ENCODE measurements at regions not wholly inside any gene's neighbourhood (a gene's known extent, or its start where the extent isn't known, plus 50 kb on each side); places are given as distances from the start of the nearest gene placed in this dataset.

DNA sequence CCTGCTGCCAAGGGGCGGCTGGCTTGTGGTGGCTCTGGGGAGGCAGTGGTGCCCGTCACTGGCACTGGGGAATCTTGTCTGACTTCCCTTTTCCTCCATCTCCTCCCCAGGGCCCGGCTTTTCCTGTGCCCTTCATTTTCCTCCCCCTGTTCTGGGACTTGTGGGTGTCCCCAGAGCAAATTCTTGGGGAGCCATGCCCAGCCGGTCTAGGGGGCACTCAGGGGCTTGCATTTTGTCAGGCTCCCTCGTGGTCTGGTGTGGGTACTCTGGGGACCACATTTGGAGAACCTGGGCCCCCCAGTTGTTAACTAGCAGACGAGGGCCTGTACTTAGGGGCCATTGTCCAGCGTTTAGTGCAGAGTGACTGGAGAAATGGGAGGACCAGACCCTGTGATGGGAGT, 105.2 kb upstream of the IER5L start:
- H3K36me3 ChIP-seq (ENCODE audit: low read depth) = no peaks in the 10 kb centered on the region
- H3K27ac ChIP-seq (ENCODE audit: poor library complexity, severe bottlenecking) = no peak overlapping the region
- DNase-seq (ENCODE audit: low spot score) (no peak), ATAC-seq (ENCODE audit: low read depth) (no peak)
- TF ChIP-seq, protein P1, sequence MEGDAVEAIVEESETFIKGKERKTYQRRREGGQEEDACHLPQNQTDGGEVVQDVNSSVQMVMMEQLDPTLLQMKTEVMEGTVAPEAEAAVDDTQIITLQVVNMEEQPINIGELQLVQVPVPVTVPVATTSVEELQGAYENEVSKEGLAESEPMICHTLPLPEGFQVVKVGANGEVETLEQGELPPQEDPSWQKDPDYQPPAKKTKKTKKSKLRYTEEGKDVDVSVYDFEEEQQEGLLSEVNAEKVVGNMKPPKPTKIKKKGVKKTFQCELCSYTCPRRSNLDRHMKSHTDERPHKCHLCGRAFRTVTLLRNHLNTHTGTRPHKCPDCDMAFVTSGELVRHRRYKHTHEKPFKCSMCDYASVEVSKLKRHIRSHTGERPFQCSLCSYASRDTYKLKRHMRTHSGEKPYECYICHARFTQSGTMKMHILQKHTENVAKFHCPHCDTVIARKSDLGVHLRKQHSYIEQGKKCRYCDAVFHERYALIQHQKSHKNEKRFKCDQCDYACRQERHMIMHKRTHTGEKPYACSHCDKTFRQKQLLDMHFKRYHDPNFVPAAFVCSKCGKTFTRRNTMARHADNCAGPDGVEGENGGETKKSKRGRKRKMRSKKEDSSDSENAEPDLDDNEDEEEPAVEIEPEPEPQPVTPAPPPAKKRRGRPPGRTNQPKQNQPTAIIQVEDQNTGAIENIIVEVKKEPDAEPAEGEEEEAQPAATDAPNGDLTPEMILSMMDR (IDR thresholded peaks at IDR 0.05; ENCODE audit: poor library complexity, severe bottlenecking) = no peak
- peaks cover 9% of the 10 kb centered on the region for H3K4me1 ChIP-seq (ENCODE audit: insufficient read depth, poor library complexity, severe bottlenecking)
- no peak overlapping the region for H3K4me3 ChIP-seq (ENCODE audit: severe bottlenecking)
- no peaks in the 10 kb centered on the region for H3K9me3 ChIP-seq (ENCODE audit: severe bottlenecking)
- no peaks in the 10 kb centered on the region for H3K27me3 ChIP-seq (ENCODE audit: insufficient read depth, poor library complexity, severe bottlenecking)

DNA sequence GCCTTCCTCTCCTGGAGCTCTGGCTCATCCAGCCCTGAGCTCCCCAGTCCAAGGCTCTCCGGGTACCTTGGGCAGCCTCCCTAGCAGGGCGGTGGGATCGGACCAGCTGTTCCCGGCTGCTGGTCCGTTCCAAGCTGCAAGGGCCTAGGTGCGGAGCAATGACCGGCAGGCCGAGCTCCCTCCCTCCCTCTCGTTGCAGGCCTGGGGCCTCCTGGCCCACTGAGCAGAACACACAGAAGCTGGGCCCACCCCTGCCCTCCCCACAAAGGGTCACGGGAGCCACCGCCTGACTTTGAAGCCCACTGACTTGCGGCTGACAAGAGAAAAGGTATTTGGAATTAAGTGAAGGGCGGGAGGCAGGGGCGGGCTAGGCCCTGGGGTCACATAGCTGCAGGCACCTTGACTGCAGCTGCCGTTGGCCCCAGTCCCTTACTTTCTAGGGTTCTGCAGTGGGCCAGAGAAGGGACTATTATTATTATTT, 104.7 kb upstream of the IER5L start:
- H3K9me3 ChIP-seq (ENCODE audit: severe bottlenecking) = no peaks in the 10 kb centered on the region
- H3K4me1 ChIP-seq (ENCODE audit: insufficient read depth, poor library complexity, severe bottlenecking) = peaks cover 15% of the 10 kb centered on the region
- ATAC-seq (ENCODE audit: low read depth) (no peak), DNase-seq (ENCODE audit: low spot score) (no peak)
- H3K36me3 ChIP-seq (ENCODE audit: low read depth) = no peaks in the 10 kb centered on the region
- H3K27me3 ChIP-seq (ENCODE audit: insufficient read depth, poor library complexity, severe bottlenecking) = no peaks in the 10 kb centered on the region
- no peak overlapping the region for H3K4me3 ChIP-seq (ENCODE audit: severe bottlenecking)
- TF ChIP-seq, protein P1 (IDR thresholded peaks at IDR 0.05; ENCODE audit: poor library complexity, severe bottlenecking) = no peak
- no peak overlapping the region for H3K27ac ChIP-seq (ENCODE audit: poor library complexity, severe bottlenecking)

DNA sequence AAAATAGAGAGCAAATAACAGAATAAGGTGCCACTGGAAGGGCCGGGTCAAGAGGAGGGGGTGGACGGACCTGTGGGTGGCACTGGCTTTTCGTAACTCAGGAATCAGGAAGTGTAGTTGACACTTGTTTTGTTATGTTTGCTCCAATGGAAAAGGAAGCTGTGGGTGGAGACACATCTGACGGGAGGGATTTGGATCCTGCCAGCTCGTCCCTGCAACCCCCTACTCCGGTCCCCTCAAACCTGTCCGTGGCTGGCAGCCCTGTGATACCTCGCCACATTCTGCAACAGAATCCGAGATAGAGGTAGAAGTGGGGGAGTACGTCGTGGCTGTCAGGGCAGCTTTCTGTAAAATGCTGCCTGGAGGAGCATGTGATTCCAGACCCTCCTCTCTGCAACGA, 104.2 kb upstream of the IER5L start:
- H3K4me1 ChIP-seq (ENCODE audit: insufficient read depth, poor library complexity, severe bottlenecking) = peaks cover 20% of the 10 kb centered on the region
- TF ChIP-seq, protein P1 (IDR thresholded peaks at IDR 0.05; ENCODE audit: poor library complexity, severe bottlenecking) = no peak
- no peak overlapping the region for H3K27ac ChIP-seq (ENCODE audit: poor library complexity, severe bottlenecking)
- H3K36me3 ChIP-seq (ENCODE audit: low read depth) = no peaks in the 10 kb centered on the region
- H3K9me3 ChIP-seq (ENCODE audit: severe bottlenecking) = no peaks in the 10 kb centered on the region
- no peak for ATAC-seq (ENCODE audit: low read depth)
- H3K27me3 ChIP-seq (ENCODE audit: insufficient read depth, poor library complexity, severe bottlenecking) = no peaks in the 10 kb centered on the region
- no peak overlapping the region for H3K4me3 ChIP-seq (ENCODE audit: severe bottlenecking)
- DNase-seq (ENCODE audit: low spot score) = no peak

DNA sequence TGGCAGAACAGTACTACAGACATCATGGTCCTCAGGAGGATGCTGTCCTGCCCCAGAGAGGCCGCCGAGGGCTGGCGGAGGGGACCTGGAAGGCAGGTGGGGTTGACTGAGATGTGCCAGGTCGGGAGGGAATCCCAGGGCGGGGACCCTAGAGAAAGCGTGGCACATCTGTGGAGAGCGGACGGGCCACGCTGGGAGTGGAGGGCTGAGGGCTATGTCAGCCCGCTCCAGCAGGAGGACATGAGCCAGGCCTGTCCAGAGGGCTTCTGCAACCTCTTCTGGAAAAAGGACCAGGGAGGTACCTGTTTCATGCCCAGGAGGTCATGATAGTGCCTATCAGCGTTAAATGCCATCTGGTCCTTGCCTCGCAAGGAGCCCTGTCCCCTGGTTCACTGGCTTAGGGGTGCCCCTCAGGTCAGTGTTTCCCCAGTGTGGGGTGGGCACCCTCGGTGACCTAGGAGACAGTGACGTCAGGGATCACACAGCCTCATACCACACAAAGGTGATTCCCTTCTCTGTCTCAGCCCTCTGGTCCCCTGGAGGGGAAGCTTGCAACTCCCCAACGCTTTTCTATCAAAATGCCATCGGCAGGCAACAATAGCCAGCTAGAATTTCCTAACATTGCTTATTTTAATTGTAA, 103.6 kb upstream of the IER5L start:
- no peaks in the 10 kb centered on the region for H3K36me3 ChIP-seq (ENCODE audit: low read depth)
- DNase-seq (ENCODE audit: low spot score) (no peak), ATAC-seq (ENCODE audit: low read depth) (no peak)
- peaks cover 23% of the 10 kb centered on the region for H3K4me1 ChIP-seq (ENCODE audit: insufficient read depth, poor library complexity, severe bottlenecking)
- H3K27me3 ChIP-seq (ENCODE audit: insufficient read depth, poor library complexity, severe bottlenecking) = no peaks in the 10 kb centered on the region
- TF ChIP-seq, protein P1 (IDR thresholded peaks at IDR 0.05; ENCODE audit: poor library complexity, severe bottlenecking) = no peak
- H3K4me3 ChIP-seq (ENCODE audit: severe bottlenecking) = no peak overlapping the region
- no peak overlapping the region for H3K27ac ChIP-seq (ENCODE audit: poor library complexity, severe bottlenecking)
- no peaks in the 10 kb centered on the region for H3K9me3 ChIP-seq (ENCODE audit: severe bottlenecking)

DNA sequence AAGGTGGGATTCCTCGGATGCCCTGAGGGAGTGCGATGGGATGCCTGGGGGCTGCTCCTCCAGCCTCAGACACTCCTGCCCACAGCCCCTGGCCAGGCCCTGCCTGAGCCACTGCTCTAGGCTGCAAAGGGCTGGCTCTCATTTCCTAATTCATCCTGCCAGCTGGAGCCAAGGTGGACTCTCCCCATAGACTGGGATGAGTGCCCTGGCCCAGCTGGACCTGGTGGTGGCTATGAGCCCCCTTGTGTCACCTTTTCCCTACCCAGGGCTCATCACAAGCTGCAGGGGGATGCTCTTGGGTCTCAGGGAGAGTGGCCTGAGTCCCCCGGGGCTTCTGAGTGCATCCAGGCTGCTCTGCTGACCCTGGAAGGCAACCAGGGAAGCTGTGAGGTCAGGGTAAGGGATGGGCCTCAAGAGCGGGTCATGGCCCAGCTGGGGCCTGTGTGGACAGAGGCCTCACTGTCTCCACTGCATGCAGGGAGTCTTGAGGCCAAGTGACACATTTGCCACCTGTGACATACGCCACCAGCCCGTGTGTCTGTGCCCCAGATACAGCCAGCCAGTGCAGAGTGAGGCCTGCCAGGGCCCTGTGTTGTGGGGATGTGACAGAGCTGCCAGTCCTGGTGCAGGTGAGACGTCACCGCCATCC, 102.7 kb upstream of the IER5L start:
- TF ChIP-seq, protein P1 (IDR thresholded peaks at IDR 0.05; ENCODE audit: poor library complexity, severe bottlenecking) = no peak
- Histone ChIP-seq H3K36me3 (ENCODE audit: low read depth) (no peaks in the 10 kb centered on the region), H3K4me1 (ENCODE audit: insufficient read depth, poor library complexity, severe bottlenecking) (peaks cover 27% of the 10 kb centered on the region), H3K9me3 (ENCODE audit: severe bottlenecking) (no peaks in the 10 kb centered on the region), H3K27me3 (ENCODE audit: insufficient read depth, poor library complexity, severe bottlenecking) (no peaks in the 10 kb centered on the region), H3K27ac (ENCODE audit: poor library complexity, severe bottlenecking) (peak overlapping the region; percentile 7), H3K4me3 (ENCODE audit: severe bottlenecking) (no peak overlapping the region)
- ATAC-seq (ENCODE audit: low read depth) = no peak
- DNase-seq (ENCODE audit: low spot score) = no peak

Data from RWPE2 (cell line).